HepG2 (cell line): ENCODE measurements at regions not wholly inside any gene's neighbourhood (a gene's known extent, or its start where the extent isn't known, plus 50 kb on each side); places are given as distances from the start of the nearest gene placed in this dataset.

ENCODE experiments used
- ATF2 ChIP-seq: sonication (generic); formaldehyde crosslinking; IDR thresholded peaks from 2 replicates; pipeline ENCODE4 v1.4.0; 2020; ENCODE audit warnings: missing genetic modification reagents
- FOXA3 ChIP-seq: IDR thresholded peaks from 2 replicates; pipeline ENCODE4 v1.6.1; 2016; ENCODE audit warnings: missing genetic modification reagents, missing compliant biosample characterization
- TF ChIP-seq, protein P1 (sequence below): sonication (generic); formaldehyde crosslinking; conservative IDR thresholded peaks from 2 replicates; pipeline ENCODE4 v1.5.0; 2020; ENCODE audit warnings: missing genetic modification reagents

DNA sequence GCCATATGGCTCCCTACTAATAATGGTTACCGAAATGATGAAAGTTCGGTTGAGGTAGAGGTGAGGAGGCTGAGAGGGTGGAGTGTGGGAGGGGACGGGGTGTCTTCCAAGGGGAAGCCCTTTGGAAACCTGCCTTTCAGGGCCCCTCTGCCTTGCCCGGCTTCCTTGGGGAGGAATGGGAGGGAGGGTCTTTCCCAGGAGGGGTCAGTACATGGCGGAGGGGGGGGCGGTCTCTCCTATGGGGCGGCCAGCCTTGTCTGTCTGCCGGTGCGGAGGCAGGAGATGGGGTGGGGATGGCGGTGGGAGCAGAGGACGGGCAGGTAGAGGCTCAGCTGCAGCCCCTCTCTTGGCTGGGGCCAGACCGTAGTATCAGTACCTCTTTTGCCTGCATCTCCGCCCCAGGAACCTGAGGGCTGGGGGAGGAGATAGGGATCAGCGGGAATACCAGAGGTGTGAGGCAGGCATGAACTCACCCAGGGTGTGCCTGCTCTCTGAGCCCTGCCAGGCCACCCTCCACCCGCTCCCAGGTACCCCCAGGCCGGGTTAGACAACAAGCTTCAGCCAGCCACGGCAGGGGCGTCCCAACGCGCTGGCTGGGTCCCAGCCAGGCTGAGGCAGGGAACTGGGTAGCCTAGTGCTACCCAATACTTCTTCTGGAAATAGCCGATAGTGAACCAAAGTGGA is 79.4 kb upstream of the POU3F1 start:
- TF ChIP-seq, protein P1, sequence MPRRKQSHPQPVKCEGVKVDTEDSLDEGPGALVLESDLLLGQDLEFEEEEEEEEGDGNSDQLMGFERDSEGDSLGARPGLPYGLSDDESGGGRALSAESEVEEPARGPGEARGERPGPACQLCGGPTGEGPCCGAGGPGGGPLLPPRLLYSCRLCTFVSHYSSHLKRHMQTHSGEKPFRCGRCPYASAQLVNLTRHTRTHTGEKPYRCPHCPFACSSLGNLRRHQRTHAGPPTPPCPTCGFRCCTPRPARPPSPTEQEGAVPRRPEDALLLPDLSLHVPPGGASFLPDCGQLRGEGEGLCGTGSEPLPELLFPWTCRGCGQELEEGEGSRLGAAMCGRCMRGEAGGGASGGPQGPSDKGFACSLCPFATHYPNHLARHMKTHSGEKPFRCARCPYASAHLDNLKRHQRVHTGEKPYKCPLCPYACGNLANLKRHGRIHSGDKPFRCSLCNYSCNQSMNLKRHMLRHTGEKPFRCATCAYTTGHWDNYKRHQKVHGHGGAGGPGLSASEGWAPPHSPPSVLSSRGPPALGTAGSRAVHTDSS (CRISPR knock-in tag) = no peak
- TF ChIP-seq FOXA3 (CRISPR knock-in tag) (no peak), ATF2 (no peak)
